H1 (cell line): ENCODE measurements at regions not wholly inside any gene's neighbourhood (a gene's known extent, or its start where the extent isn't known, plus 50 kb on each side); places are given as distances from the start of the nearest gene placed in this dataset.

ENCODE experiments used
- BRCA1 ChIP-seq: IDR thresholded peaks from 2 replicates; pipeline ENCODE4 v1.6.1; 2012; ENCODE audit warnings: low read depth, low read length, improper control_type of control experiment
- E2F6 ChIP-seq: IDR thresholded peaks from 2 replicates; pipeline ENCODE4 v1.6.1; 2012; ENCODE audit warnings: inconsistent platforms
- EZH2 ChIP-seq: fragments of 200-600 bp; sonication (generic); IDR thresholded peaks from 2 replicates; pipeline ENCODE4 v1.7.1; 2012; ENCODE audit warnings: low read depth, mild to moderate bottlenecking, moderate library complexity, low read length, inconsistent platforms; ENCODE audit not compliant: severe bottlenecking

- no peak for TF ChIP-seq EZH2
- TF ChIP-seq BRCA1, result no peak
- no peak for TF ChIP-seq E2F6
These were observed 52.1 kb upstream of the ECI2 start (continued) for GRCh38 chr6:4187480-4187879.
